ENCODE measurements at regions not wholly inside any gene's neighbourhood (a gene's known extent, or its start where the extent isn't known, plus 50 kb on each side); places are given as distances from the start of the nearest gene placed in this dataset.
A peak's percentile ranks its signal among the peaks of the same experiment; 100 is the strongest.

GRCh38 chr4:35711127-35711526 lies 533.2 kb downstream of the ARAP2 start:
- no peak for DNase-seq (ENCODE audit: low read depth)
- H3K4me3 ChIP-seq (ENCODE audit: low read length): no peak overlapping the region
- TF ChIP-seq CTCF (conservative IDR thresholded peaks at IDR 0.05; ENCODE audit: low read depth, low read length): no peak

- H3K4me3 ChIP-seq (ENCODE audit: low read length): no peak overlapping the region
- DNase-seq (ENCODE audit: low read depth): no peak
- TF ChIP-seq CTCF (conservative IDR thresholded peaks at IDR 0.05; ENCODE audit: low read depth, low read length): no peak
Measured at GRCh38 chr4:35723973-35724372, 520.3 kb downstream of the ARAP2 start.

- DNase-seq (ENCODE audit: low read depth): no peak
- H3K4me3 ChIP-seq (ENCODE audit: low read length): no peak overlapping the region
- peak; percentile 15 for TF ChIP-seq CTCF (conservative IDR thresholded peaks at IDR 0.05; ENCODE audit: low read depth, low read length)
Measured at GRCh38 chr4:35725131-35725530, 519.2 kb downstream of the ARAP2 start.

GRCh38 chr4:35730414-35730813 lies 513.9 kb downstream of the ARAP2 start:
- H3K4me3 ChIP-seq (ENCODE audit: low read length): no peak overlapping the region
- no peak for DNase-seq (ENCODE audit: low read depth)
- TF ChIP-seq CTCF (conservative IDR thresholded peaks at IDR 0.05; ENCODE audit: low read depth, low read length): no peak

- TF ChIP-seq CTCF (conservative IDR thresholded peaks at IDR 0.05; ENCODE audit: low read depth, low read length): no peak
- no peak for DNase-seq (ENCODE audit: low read depth)
- no peak overlapping the region for H3K4me3 ChIP-seq (ENCODE audit: low read length)
Measured at GRCh38 chr4:35734381-35735098, 509.8 kb downstream of the ARAP2 start.

GRCh38 chr4:35739308-35739707 lies 505.0 kb downstream of the ARAP2 start:
- H3K4me3 ChIP-seq (ENCODE audit: low read length): no peak overlapping the region
- no peak for TF ChIP-seq CTCF (conservative IDR thresholded peaks at IDR 0.05; ENCODE audit: low read depth, low read length)
- DNase-seq (ENCODE audit: low read depth): no peak

- no peak for TF ChIP-seq CTCF (conservative IDR thresholded peaks at IDR 0.05; ENCODE audit: low read depth, low read length)
- no peak for DNase-seq (ENCODE audit: low read depth)
- no peak overlapping the region for H3K4me3 ChIP-seq (ENCODE audit: low read length)
Measured at GRCh38 chr4:35754047-35754446, 490.3 kb downstream of the ARAP2 start.

All from retinal pigment epithelial cell (primary cell).